ENCODE measurements at regions not wholly inside any gene's neighbourhood (a gene's known extent, or its start where the extent isn't known, plus 50 kb on each side); places are given as distances from the start of the nearest gene placed in this dataset. TPM values are rescaled to one million over a fixed set of nuclear protein-coding genes. Genes with fewer than 3 reads are reported as not detected.

GRCh38 chr16:65196420-65197075, 74.7 kb upstream of the CDH11 start:
- DNase-seq = no peak

- no peak for DNase-seq
These were observed 74.1 kb upstream of the CDH11 start for GRCh38 chr16:65195998-65196397.

- DNase-seq = no peak
These were observed 63.4 kb upstream of the CDH11 start for GRCh38 chr16:65185241-65185778.

- DNase-seq = no peak
These were observed 59.3 kb upstream of the CDH11 start for GRCh38 chr16:65181071-65181561.

- DNase-seq = no peak
These were observed 56.3 kb upstream of the CDH11 start for GRCh38 chr16:65178151-65178550.

GRCh38 chr16:65176603-65177002, 54.7 kb upstream of the CDH11 start:
- DNase-seq = no peak

- DNase-seq = no peak
These were observed 50.5 kb upstream of the CDH11 start for GRCh38 chr16:65172356-65172755.

Small RNA genes lying in the stretch of these regions (small RNA-seq; reads per million reads assigned to genes)
- not detected for gene AC025281.1
- not detected for gene RNA5SP428
